GM18508 (cell line): ENCODE measurements at regions not wholly inside any gene's neighbourhood (a gene's known extent, or its start where the extent isn't known, plus 50 kb on each side); places are given as distances from the start of the nearest gene placed in this dataset.
"Not testable (repeated sequence)": the region's sequence is repeated elsewhere in the genome, so short reads cannot be mapped to it uniquely, and the experiment has no call there.

Experiments
- ATAC-seq: cut with Tn5 transposase; IDR thresholded peaks from one replicate; pipeline ENCODE4 v1.9.1; 2021; ENCODE audit warnings: moderate number of reproducible peaks; ENCODE audit not compliant: insufficient read depth, unreplicated experiment

DNA sequence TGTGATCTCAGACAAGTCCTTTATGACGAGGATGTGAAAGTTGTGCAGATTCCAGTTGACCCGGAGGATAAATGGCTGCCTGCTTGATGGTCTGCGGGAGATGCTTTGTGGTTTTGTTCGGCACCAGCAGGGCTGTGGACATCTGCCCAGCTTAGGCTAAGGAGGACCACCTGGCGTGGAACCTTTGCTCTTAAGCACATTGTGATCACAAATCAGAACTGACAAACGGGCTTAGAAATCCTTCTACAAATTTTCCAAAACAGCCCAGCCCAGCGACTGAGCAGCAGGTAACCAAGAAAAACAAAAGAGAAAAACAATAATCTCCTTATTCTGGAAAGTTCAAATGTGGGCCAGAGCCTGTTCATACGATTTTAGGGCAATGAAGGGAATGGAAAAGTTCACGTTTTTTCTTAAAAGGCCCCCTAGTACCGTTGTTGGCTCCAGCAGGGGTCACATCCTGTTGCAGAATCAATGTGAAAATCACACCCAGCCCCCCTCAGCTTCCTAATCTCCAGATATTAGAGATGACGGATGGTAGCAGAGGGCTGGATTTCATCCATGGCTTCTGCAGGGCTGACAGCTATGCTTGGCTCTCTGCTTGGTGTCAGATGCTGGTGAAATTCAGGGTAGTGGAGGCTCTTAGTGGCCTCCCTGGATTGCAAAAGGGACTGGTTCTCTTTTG lies 81.1 kb upstream of the RFLNA start:
- no peak for ATAC-seq

GRCh38 chr12:124214574-124214973 lies 80.3 kb upstream of the RFLNA start:
- ATAC-seq, result no peak

GRCh38 chr12:124216966-124217365 lies 77.9 kb upstream of the RFLNA start:
- ATAC-seq, result no peak

DNA sequence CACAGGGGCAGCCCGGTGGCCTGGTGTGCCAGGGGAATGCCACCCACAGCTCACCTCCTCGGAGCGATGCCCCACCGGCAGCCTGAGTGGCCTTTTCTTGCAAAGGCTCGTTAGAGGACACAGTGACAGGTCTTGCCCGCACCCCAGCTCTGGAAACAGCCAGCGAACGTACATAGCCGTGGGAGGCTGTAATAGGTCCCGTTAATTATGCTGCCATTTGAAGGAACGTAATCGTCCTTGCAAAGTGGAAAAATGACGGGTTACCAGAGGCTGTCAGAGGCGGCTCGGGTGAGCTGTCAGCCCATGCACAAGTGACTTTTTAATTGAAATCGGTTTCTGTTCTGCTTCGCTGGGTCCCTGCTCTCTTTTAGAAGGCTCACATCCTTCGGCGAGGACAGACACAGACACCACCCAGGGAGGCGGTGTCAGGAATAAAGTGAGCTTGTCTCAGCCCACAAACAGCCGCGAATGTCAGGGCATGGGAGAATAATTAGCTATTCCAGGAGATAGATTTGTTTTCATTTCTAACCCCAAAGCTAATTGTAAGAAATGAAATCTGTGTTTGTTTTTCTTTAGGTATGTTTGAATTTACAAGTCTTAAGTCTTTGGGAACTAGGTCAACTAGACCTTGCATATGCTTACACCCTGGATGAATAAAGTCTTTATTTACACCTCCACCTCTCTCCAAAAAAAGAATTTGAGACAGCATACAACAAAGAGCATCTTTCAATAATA lies 77.2 kb upstream of the RFLNA start:
- no peak for ATAC-seq

- ATAC-seq, result no peak
Measured at GRCh38 chr12:124218243-124218560, 76.7 kb upstream of the RFLNA start.

GRCh38 chr12:124218650-124219049 lies 76.2 kb upstream of the RFLNA start:
- ATAC-seq, result not testable (repeated sequence)

DNA sequence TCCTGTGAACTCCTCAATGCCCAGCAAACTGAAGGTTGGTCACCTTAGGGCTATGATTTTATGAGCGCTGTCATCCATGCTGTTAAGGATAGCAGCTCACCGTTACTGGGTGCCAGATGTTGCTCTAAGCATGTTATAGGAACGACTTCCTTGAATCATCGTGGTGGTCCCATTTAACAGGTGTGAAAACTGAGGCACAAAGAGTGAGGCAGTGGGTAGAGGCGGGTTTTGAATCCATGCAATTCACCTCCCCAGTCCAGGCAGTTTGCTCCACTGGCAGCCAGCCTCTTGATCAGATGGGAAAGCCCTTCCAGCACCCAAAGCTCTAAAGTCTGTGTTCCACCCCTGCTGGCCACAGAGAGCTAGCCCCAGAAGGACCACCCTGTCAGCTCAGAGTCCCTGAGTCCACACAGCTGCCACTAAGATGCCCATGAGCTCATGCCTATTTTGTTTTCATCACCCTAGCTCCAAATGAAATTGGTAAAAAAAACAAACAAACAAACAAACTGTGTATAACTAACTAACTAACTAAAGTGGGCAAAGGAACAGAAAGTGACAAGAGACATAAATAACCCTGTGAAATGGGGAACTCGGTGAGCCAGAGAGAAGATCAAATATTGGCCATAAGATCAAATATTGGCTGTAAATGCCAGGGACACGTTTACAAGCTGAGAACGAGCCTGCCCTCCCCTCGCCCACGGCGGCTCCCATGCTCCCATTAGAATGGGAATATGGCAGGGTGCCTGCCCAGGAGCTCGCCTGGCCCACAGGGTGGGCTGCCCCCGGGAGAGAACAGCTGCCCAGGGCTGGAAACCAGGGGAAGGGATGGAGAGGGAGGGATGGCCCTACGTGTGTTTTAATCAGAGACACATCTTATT lies 72.3 kb upstream of the RFLNA start:
- no peak for ATAC-seq

DNA sequence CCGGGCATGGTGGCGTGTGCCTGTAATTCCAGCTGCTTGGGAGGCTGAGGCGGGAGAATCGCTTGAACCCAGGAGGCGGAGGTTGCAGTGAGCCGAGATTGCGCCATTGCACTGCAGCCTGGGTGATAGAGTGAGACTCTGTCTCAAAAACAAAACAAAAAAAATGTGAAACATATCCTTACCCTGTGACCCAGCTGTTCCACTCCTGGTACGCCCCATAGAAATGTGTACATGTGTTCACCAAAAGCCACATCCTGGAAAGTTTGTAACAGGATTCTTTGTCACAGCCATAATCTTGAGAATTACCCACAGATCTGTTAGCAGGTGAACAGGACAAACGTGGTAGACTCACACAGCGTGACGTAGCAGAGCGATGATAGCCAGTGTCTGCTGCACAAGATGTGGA lies 71.2 kb upstream of the RFLNA start:
- ATAC-seq, result not testable (repeated sequence)

DNA sequence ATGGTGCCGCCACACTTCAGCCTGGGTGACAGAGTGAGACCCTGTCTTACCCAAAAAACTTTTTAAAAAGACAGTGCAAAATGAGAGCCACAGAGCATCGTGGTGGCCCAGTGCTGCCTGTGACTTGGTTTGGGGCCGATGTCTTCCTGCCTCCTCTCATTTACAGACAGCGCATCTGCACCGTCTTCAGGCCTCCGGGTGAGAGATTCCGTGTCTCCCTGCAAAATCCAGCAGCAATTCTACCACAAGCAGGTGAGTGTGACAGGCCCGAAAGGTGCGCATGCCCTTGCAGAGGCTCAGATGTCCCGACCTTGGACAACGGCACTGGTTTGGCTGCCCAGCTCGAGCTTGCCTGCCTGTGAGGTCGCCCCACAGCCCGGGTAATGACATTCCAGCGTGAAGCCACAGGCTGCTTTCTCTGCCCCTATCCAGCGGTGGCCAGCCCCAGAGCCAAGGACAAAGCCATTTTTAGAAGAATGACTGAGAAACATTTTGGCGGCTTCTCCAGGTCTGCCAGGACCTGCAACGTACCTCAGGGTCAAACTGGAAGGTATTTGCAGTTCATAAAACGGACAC lies 70.3 kb upstream of the RFLNA start:
- ATAC-seq, result no peak

DNA sequence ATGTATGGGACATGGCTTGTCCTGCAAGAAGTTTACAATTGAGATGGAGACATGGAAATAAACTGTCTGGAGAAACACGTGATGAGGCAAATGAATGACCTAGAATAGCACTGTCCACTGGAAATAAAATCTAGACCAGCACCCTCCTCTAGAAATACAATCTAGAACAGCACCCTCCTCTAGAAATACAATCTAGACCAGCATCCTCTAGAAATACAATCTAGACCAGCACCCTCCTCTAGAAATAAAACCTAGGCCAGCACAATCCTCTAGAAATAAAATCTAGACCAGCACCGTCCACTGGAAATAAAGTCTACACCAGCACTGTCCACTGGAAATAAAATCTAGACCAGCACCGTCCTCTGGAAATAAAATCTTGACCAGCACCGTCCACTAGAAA lies 69.2 kb upstream of the RFLNA start:
- ATAC-seq, result no peak

DNA sequence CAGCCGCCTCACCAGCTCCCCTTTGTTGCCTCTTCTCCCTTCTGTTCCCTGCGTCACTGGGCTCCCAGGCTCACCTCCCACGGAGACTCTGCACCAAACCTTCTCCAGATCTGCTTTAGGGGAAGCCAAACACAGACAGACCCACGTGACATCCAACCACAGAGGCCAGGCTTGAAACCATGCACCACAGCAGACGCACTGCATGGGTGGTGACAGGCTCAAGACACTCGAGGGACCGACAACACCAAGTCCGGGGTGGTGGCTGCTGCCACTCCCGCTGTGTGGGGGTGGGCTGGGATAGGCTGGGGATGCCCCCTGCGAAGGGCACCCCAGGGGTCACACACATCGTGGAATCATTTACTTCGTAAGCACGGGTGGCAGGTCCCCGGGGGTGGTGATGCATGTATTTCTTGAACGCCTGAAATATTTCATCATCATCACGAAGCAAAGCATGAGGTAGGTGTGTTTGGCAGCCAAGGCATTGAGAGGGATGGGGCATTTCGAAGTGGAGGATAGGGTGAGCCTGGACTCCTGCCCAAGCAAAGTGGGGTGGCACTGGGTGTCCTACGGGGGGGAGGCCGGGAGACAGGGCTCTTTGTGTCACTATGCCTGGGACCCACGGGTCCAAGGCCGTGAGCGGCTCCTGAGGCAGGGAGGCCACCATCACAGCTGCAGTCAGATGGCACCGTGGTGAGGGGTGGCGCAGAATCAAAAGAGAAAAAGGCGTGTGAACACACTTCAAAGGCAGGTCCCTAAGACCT lies 66.8 kb upstream of the RFLNA start:
- ATAC-seq, result no peak

DNA sequence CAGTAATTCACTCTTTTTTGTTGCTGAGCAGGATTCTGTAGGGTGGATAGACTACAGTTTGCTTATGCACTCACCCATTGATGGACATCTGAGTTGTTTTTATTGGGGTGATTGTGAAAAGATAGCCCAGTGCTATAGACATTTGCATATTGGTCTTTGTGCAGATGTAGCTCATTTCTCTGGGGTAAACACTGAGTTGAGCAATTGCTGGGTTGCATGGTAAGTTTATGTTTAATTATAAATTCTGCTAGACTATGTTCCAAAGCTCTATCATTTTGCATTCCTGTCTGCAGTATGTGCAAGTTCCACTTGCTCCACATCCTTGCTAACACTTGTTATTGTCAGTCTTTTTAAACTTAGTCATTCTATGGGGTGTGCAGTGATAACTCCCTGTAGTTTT lies 65.4 kb upstream of the RFLNA start:
- ATAC-seq, result no peak

DNA sequence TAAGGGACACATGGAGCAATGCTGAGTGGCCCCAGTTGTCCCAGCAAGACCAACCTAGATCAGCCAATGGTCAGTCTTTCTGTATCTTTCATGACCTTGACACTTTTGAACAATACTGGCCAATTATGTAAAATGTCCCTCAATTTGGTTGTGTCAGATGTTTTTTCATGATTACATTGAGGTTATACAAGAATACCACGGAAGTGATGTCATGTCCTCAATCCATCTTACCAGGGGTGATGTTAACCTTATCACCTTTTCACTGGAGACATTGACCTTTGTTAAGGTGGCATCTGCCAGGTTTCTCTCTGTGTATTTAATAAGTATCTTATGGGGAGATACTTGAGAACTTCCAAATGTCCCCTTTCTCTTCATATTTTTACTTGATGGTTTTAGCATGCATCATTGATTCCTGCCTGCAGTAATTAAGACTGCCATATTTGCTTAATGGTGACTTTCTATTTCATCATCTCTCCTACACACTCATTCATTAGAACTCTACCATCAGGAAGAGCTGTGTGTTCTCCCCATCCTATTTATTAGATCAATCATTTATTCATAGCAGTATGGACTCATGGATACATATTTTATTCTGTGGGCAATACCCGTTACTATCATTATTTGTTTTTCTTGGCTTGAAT lies 64.7 kb upstream of the RFLNA start:
- ATAC-seq, result no peak

GRCh38 chr12:124230789-124231188 lies 64.1 kb upstream of the RFLNA start:
- ATAC-seq, result no peak

DNA sequence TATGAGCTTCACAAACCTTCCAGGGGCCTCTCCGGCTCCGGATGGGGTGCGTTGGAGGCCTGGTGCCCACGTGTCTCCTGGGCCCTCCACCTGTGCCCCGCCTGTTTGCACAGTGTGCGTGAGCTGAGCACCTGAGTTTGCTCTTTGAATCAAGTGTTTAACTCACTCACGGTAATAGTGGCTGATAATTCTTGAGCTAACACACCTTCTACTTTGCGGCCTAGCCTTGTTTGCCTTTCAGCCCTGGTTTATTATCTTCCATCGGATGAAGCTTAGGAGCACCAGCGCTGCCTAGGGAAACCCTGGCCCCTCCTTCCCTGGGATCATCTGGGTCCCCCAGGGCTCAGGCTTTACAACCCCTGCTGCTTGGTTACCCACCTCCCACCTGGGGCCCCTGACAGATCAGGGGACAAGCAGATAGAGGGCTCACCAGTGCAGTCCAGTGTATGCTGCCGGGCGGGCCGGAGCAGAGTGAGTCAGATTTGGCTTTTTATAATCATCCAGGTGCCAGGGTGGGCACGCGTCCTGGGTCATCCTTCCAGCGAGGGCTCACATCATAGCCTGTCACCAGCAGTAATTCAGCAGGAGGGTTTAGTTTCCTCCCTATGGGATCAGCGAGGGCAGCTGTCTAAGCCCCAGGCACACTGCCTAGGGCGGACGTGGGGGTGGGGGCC lies 62.8 kb upstream of the RFLNA start:
- ATAC-seq, result no peak

GRCh38 chr12:124232654-124232987 lies 62.3 kb upstream of the RFLNA start:
- no peak for ATAC-seq

GRCh38 chr12:124233041-124233796 lies 61.7 kb upstream of the RFLNA start:
- no peak for ATAC-seq

DNA sequence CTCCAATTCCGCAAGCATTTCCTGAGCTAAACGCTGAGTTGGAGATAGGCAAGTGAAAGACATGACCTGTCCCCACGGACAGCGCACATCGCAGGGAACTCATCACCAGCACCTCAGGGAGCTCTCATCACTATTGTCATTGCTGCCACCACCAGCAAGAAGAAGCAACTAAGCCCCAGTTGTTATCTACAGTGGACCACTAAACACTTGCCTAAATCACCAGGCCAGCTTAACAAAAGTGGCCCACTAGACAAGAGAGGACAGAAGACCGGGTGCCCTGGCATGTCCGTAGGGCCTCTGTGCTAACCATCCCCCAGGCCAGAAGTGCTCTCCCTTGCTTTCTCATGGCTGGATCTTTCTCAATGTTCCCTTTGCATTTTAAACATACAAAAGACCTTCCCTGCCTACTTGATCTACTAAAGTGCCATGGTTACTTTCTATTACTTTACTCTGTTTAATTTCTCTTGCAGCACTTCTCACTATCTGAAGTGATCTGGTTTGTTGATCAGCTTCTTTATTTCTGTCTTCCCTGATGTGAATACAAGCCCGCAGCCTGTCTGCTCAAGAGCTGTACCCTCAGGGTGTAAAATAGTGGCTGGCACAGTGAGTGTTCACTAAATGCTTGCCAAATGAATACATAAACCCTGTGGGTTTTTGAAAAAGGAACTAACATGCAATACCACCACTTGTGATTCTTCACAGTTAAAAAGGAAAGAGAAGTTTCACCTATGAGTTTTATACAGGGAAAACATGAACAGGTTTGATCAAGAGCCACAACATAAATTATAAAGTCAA lies 60.9 kb upstream of the RFLNA start:
- ATAC-seq, result no peak
